ENCODE measurements at regions not wholly inside any gene's neighbourhood (a gene's known extent, or its start where the extent isn't known, plus 50 kb on each side); places are given as distances from the start of the nearest gene placed in this dataset.

DNA sequence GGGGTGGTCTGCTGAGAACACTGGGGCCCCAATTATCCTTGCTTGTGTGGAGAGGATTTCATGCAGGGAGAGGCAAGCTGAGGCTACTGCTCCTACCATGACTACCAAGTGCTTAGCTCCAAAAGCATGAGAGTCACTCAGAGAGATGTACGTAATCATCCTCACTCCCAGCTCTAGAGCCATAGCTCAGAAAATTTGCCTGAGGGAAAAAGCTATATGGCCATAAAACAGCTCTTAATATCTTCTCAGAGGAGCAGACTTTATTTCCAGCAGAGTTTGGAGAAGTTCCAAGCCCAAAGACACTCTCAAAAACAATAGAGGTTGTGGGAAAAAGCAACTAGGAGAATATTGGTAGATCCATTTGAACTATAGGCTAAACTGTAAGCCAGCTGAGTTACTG lies 106.4 kb upstream of the PBX1 start:
- no peak for TF ChIP-seq POLR2A (IDR thresholded peaks at IDR 0.05)
- TF ChIP-seq, protein P1, sequence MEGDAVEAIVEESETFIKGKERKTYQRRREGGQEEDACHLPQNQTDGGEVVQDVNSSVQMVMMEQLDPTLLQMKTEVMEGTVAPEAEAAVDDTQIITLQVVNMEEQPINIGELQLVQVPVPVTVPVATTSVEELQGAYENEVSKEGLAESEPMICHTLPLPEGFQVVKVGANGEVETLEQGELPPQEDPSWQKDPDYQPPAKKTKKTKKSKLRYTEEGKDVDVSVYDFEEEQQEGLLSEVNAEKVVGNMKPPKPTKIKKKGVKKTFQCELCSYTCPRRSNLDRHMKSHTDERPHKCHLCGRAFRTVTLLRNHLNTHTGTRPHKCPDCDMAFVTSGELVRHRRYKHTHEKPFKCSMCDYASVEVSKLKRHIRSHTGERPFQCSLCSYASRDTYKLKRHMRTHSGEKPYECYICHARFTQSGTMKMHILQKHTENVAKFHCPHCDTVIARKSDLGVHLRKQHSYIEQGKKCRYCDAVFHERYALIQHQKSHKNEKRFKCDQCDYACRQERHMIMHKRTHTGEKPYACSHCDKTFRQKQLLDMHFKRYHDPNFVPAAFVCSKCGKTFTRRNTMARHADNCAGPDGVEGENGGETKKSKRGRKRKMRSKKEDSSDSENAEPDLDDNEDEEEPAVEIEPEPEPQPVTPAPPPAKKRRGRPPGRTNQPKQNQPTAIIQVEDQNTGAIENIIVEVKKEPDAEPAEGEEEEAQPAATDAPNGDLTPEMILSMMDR (IDR thresholded peaks at IDR 0.05) = no peak

Measured in heart left ventricle (tissue), 13 donors.